ENCODE measurements at regions not wholly inside any gene's neighbourhood (a gene's known extent, or its start where the extent isn't known, plus 50 kb on each side); places are given as distances from the start of the nearest gene placed in this dataset.

GRCh38 chr6:50217841-50218240, 168.1 kb upstream of the DEFB112 start:
- no peak for DNase-seq (ENCODE audit: low spot score)

GRCh38 chr6:50236164-50236563, 186.4 kb upstream of the DEFB112 start:
- no peak for DNase-seq (ENCODE audit: low spot score)

- no peak for DNase-seq (ENCODE audit: low spot score)
These were observed 190.1 kb upstream of the DEFB112 start for GRCh38 chr6:50239853-50240252.

GRCh38 chr6:50240986-50241385, 191.3 kb upstream of the DEFB112 start:
- no peak for DNase-seq (ENCODE audit: low spot score)

- peak; percentile 37 for DNase-seq (ENCODE audit: low spot score)
These were observed 199.8 kb upstream of the DEFB112 start for GRCh38 chr6:50249493-50249892.

- DNase-seq (ENCODE audit: low spot score), result no peak
These were observed 207.6 kb upstream of the DEFB112 start for GRCh38 chr6:50257322-50257721.

DNA sequence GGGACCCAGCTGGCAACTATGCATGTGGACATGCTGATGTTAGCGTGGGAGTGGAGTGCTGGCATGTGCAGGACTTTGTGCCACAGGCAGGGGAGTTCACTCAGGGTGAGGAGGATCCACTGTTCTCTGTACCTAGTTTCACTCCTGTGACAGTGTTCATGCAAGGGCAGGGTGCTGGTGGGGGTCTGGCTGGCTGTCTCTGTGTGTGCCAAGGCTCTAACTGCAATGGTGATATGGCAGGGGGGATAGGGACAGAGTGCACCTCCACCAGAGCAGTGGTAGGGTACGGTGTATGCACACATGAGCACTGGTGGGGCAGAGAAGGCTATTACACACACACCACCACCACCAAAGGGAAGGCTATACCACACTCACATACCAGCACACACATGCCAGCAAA, 210.2 kb upstream of the DEFB112 start:
- DNase-seq (ENCODE audit: low spot score), result no peak

DNA sequence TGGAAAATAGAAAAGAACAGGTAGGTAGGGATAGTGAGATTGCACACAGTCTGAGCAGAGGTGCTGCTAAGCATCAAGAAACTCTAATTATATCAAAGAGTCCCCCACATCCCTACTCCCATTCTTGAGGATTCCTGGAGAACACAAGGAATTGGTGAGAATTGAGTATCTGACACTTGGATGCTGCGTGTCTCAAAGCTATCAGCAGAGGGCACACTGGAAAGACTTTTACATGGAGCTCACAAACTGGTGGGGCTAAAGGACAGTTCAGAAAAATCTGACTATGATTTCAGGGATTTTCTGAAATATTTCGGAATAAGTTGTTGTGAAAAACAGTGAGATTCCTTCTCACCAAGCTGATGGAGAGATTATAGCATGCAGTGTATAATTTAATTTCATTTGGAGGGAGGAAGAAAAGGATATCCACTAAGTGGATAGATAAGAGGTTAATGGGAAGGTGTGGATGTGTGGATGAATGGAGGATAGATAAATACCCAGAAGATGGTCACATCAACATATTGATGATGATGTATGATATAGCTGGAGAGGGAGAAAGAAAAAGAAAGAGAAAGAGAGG, 215.4 kb upstream of the DEFB112 start:
- peak; percentile 44 for DNase-seq (ENCODE audit: low spot score)

DNA sequence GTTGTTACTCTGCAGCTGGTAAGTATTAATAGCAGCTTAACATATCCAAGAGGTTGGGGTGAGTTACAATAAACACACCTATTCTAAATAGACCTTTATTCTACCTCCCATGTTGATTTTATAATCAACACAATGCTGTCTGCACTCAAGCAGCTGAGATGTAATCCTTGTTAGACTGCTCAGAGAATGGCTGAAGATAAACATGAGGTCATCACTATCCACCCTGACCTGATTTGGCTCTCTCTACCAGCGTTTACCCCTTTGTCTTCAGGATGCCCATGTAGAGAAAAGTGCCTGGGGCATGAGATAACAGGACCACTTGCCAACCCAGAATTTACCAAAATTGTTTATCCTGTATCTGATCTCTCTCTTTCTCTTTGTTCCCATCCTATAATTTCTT, 220.7 kb upstream of the DEFB112 start:
- peak; percentile 86 for DNase-seq (ENCODE audit: low spot score)

DNA sequence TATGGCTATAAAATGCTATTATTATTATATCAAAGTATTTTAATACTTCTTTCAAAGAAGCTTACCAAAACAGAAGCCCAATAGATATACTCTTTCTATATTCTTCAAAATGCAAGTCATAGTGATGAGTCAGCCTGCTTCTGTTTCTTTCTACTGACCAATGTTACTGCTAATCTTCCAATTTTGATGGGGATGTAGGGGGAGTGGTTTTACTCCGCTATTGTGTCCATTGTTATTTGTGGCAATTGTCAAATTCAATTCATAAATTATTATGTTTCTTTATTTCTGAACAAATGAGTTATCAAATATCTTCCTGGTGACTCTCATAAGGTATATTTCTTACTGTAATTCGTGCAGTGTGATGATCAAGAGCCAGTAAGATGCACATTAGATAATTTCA, 221.5 kb upstream of the DEFB112 start:
- peak; percentile 64 for DNase-seq (ENCODE audit: low spot score)

DNA sequence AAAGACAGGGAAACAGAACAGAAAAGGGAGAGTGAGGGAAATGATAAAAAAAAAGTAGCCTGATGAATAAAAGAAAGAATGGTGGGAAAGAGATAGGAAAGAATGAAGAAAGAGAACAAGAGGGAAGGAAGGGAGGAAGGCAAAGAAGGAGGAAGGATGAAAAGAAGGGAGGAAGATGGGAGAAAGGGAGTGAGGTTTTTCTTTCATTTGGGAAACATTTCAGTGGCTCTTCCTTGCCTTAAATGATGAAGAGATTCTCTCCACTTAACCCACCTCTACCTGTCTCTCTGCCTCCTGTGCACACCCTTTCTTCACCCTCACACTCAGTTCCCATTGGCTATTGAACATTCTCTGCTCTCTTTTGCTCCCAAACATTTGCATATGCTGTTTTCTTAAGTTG, 222.1 kb upstream of the DEFB112 start:
- no peak for DNase-seq (ENCODE audit: low spot score)

GRCh38 chr6:50272611-50273010, 222.9 kb upstream of the DEFB112 start:
- peak; percentile 17 for DNase-seq (ENCODE audit: low spot score)

GRCh38 chr6:50276771-50277261, 227.1 kb upstream of the DEFB112 start:
- no peak for DNase-seq (ENCODE audit: low spot score)

DNA sequence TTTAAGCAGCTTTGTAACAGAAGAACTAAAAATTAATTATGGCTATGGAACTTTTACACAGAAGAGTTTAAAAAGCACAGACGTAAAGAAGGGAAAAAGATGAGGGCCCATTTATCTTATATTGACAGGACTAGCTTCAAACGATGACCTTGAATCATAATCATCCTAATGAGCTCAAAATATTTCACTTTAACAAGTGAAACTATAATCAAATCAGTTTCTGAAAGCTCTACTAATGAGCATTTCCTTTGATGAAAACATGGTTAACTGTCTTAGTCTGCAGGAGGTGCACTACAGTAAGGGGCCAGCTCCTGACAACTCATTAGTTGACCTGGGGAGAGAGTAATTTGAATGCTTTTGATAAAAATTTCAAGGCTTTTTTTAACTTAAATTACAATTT, 228.0 kb upstream of the DEFB112 start:
- DNase-seq (ENCODE audit: low spot score), result no peak

GRCh38 chr6:50278663-50279062, 228.9 kb upstream of the DEFB112 start:
- no peak for DNase-seq (ENCODE audit: low spot score)

DNA sequence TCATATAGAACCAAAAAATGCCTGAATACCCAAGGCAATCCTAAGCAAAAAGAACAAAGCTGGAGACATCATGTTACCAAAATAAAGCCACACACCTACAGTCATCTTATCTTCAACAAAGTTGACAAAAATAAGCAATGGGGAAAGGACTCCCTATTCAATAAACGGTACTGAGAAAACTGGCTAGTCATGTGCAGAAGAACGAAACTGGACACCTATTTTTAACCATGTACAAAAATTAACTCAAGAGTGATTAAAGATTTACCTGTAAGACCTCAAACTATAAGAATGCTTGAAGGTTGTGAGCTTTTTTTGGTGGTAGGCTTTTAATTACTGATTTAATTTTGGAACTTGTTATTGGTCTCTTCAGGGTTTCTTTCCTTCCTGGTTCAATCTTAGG, 236.0 kb upstream of the DEFB112 start:
- no peak for DNase-seq (ENCODE audit: low spot score)

- DNase-seq (ENCODE audit: low spot score), result no peak
These were observed 238.5 kb upstream of the DEFB112 start for GRCh38 chr6:50288241-50288640.

DNA sequence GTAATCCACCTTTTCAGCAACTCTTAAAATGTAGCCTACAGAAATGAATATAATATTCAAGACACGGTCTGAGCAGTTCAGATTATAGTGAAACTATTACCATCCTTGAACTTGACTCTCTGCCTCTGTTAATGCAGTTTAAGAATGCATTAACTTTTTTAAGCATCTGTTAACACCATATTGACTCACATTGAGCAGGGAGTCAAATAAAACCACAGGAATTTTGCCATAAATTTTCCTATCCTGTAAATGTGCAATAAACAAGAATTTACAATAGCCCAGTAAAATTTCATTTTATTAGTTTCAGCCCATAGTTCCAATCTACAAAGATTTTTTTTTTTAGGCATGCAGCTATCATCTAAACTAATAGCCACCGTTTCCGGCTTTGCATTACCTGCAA, 239.2 kb upstream of the DEFB112 start:
- peak; percentile 8 for DNase-seq (ENCODE audit: low spot score)

DNA sequence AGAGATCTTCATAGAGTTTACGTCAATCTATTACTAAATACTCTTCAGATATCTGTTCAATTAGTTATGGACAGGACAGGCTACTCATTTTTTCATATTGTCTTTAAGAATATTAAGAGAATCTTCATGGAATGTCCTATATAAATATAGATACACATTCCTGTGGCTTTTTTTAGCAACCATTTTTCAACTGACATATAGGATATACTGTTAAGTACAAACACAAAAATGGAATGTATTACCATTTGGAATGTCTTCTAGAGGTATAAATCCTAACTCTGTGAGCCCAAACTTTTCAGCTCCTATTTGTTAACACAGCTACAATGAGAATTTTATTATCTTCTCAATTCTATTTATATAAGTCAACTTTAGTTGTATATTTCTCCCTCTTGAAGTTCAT, 239.6 kb upstream of the DEFB112 start:
- no peak for DNase-seq (ENCODE audit: low spot score)

DNA sequence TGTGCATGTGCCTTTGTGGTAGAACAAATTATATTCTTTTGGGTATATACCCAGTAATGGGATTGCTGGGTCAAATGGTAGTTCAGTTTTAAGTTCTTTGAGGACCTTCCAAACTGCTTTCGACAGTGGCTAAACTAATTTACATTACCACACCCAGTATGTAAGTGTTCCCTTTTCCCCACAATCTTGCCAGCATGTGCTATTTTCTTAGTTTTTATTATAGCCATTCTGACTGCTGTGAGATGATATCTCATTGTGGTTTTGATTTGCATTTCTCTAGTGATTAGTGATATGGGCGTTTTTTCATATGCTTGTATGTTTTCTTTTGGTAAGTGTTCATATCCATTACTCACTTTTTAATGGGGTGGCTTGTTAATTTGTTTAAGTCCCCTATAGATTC, 251.6 kb upstream of the DEFB112 start:
- no peak for DNase-seq (ENCODE audit: low spot score)

GRCh38 chr6:50305660-50306059, 255.9 kb upstream of the DEFB112 start:
- peak; percentile 4 for DNase-seq (ENCODE audit: low spot score)

GRCh38 chr6:50318536-50318935, 268.8 kb upstream of the DEFB112 start:
- DNase-seq (ENCODE audit: low spot score), result no peak

GRCh38 chr6:50330347-50330746, 280.6 kb upstream of the DEFB112 start:
- no peak for DNase-seq (ENCODE audit: low spot score)

DNA sequence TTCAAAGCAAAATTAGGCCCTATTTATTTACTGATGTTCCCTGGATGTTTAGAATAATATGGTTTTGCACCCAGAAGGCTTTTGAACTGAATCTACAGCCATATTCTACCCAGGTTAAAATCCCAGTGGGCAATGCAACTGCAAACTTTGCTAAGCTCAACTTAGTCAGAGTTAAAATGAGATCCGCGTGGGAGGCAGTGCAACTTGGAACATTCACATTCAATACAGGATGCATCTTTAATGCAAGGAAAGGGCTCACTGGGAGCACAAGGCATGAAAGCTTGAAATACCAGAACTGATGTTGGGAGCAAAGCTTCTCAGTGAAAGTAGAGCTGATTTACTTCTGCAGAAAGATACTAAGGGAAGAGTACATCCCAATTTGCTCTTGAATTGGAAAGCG, 281.2 kb upstream of the DEFB112 start:
- no peak for DNase-seq (ENCODE audit: low spot score)

All from H4 (cell line).